A673 (cell line): ENCODE measurements at regions not wholly inside any gene's neighbourhood (a gene's known extent, or its start where the extent isn't known, plus 50 kb on each side); places are given as distances from the start of the nearest gene placed in this dataset.
A peak's percentile ranks its signal among the peaks of the same experiment; 100 is the strongest.

Experiments
- BruUV-seq: library from RNA; stranded (reverse); fragments of 400-500 nt; replicated peaks from 2 replicates; lab custom pipeline; 2021; lab: Mats Ljungman, UMichigan
- CTCF ChIA-PET: fragments of 300-600 bp; sonication (Branson Sonifier 250); formaldehyde crosslinking; loops from one replicate; lab custom pipeline; 2022; ENCODE audit warnings: antibody characterized with exemption; lab: Charles Lee
- POLR2A ChIA-PET: fragments of 300-600 bp; sonication (Branson Sonifier 250); formaldehyde crosslinking; loops from one replicate; lab custom pipeline; 2022; ENCODE audit warnings: antibody characterized with exemption; ENCODE audit not compliant: low non-redundant PET; lab: Charles Lee
- DNase-seq: peaks from one replicate; pipeline ENCODE4 v3.0.0-alpha.2; 2015; ENCODE audit warnings: low spot score
- H3K27ac ChIP-seq: fragments of 200-600 bp; sonication (generic); 2 replicates; pipeline ENCODE4 v1.5.1; 2016; ENCODE audit warnings: mixed run types, low read depth, mild to moderate bottlenecking, mixed read lengths, antibody characterized with exemption, low read length; ENCODE audit not compliant: poor library complexity, severe bottlenecking
- H3K27me3 ChIP-seq: fragments of 200-600 bp; sonication (generic); replicated peaks from 2 replicates; pipeline ENCODE4 v1.6.1; 2017; ENCODE audit warnings: mixed run types, low read depth, mild to moderate bottlenecking, mixed read lengths, antibody characterized with exemption, low read length; ENCODE audit not compliant: insufficient read depth, poor library complexity
- H3K36me3 ChIP-seq: fragments of 200-600 bp; sonication (generic); 2 replicates; pipeline ENCODE4 v1.6.1; 2016; ENCODE audit warnings: mixed run types, mild to moderate bottlenecking, mixed read lengths, antibody characterized with exemption, low read length; ENCODE audit not compliant: insufficient read depth, poor library complexity, severe bottlenecking
- H3K4me1 ChIP-seq: fragments of 200-600 bp; sonication (generic); 2 replicates; pipeline ENCODE4 v1.6.1; 2017; ENCODE audit warnings: mixed run types, mild to moderate bottlenecking, mixed read lengths, antibody characterized with exemption, low read length; ENCODE audit not compliant: insufficient read depth, poor library complexity, severe bottlenecking
- H3K4me3 ChIP-seq: fragments of 200-600 bp; sonication (generic); 2 replicates; pipeline ENCODE4 v1.5.1; 2016; ENCODE audit warnings: low read depth, mixed run types, mild to moderate bottlenecking, mixed read lengths, low read length; ENCODE audit not compliant: poor library complexity, severe bottlenecking
- H3K9me3 ChIP-seq: fragments of 200-600 bp; sonication (generic); 2 replicates; pipeline ENCODE4 v1.6.1; 2016; ENCODE audit warnings: mixed run types, low read depth, mild to moderate bottlenecking, mixed read lengths, antibody characterized with exemption, low read length; ENCODE audit not compliant: poor library complexity, severe bottlenecking
- CTCF ChIP-seq: fragments of 300-800, 200-600 bp; sonication (generic); conservative IDR thresholded peaks from 2 replicates; pipeline ENCODE4 v1.5.1; 2017; ENCODE audit warnings: low read depth, mild to moderate bottlenecking, antibody characterized with exemption, low read length, moderate library complexity, mixed read lengths
- EZH2 ChIP-seq: fragments of 200-600 bp; sonication (generic); IDR thresholded peaks from 2 replicates; pipeline ENCODE4 v1.6.1; 2017; ENCODE audit warnings: borderline replicate concordance, low read depth, mild to moderate bottlenecking, mixed read lengths, antibody characterized with exemption, low read length; ENCODE audit not compliant: poor library complexity, severe bottlenecking
- intact Hi-C: fragments of 100-400 bp; cut with micrococcal nuclease; formaldehyde crosslinking; loops from one replicate; pipeline ENCODE4 v1.10.0; 2022; ENCODE audit not compliant: unreplicated experiment

- no peaks in the 10 kb centered on the region for H3K36me3 ChIP-seq
- H3K4me1 ChIP-seq = peaks cover 3% of the 10 kb centered on the region
- peak; percentile 19 for DNase-seq
- BruUV-seq = no TSS peak
- no peak overlapping the region for H3K4me3 ChIP-seq
- H3K9me3 ChIP-seq = no peaks in the 10 kb centered on the region
- ChIA-PET POLR2A (interaction anchor here (0.6 kb wide), 1 partner anchor 1359 kb away, joined by 3 read pairs; no protein-coding TSS in a partner anchor), CTCF (no interaction called here)
- intact Hi-C loops = no loop called here
- H3K27me3 ChIP-seq = peaks cover 4% of the 10 kb centered on the region
- TF ChIP-seq EZH2 = no peak
- no peak for TF ChIP-seq CTCF
- no peak overlapping the region for H3K27ac ChIP-seq
Observed at GRCh38 chr11:109604481-109605400, 182.8 kb downstream of the C11orf87 start.

- BruUV-seq = no TSS peak
- POLR2A ChIA-PET = no interaction called here
Observed at GRCh38 chr11:109606256-109606655, 184.3 kb downstream of the C11orf87 start.

More at GRCh38 chr11:109606256-109606655, 184.3 kb downstream of the C11orf87 start:
- H3K36me3 ChIP-seq = no peaks in the 10 kb centered on the region
- intact Hi-C loops = no loop called here
- no peak overlapping the region for H3K4me3 ChIP-seq
- H3K9me3 ChIP-seq = no peaks in the 10 kb centered on the region
- no peak for TF ChIP-seq CTCF
- TF ChIP-seq EZH2 = no peak
- H3K27me3 ChIP-seq = peaks cover 4% of the 10 kb centered on the region
- H3K4me1 ChIP-seq = peaks cover 3% of the 10 kb centered on the region
- no peak for DNase-seq
- CTCF ChIA-PET = no interaction called here
- no peak overlapping the region for H3K27ac ChIP-seq
